ENCODE measurements at regions not wholly inside any gene's neighbourhood (a gene's known extent, or its start where the extent isn't known, plus 50 kb on each side); places are given as distances from the start of the nearest gene placed in this dataset.
"Not testable (repeated sequence)": the region's sequence is repeated elsewhere in the genome, so short reads cannot be mapped to it uniquely, and the experiment has no call there.

GRCh38 chr3:106104078-106104477 lies 235.3 kb upstream of the CBLB start:
- no peaks in the 10 kb centered on the region for H3K27me3 ChIP-seq (ENCODE audit: control insufficient read depth in 2 of 2, insufficient read depth in 2 of 2, low read length in 2 of 2)
- H3K9ac ChIP-seq (ENCODE audit: low read depth in 1 of 2, low read length in 2 of 2): no peak overlapping the region
- no peak overlapping the region for H3K27ac ChIP-seq (ENCODE audit: low read depth in 2 of 2, low read length in 2 of 2)
- H3K4me3 ChIP-seq (ENCODE audit: low read length in 2 of 2): no peak overlapping the region
- H3K36me3 ChIP-seq (ENCODE audit: control insufficient read depth in 2 of 2, insufficient read depth in 2 of 2, low read length in 2 of 2): no peaks in the 10 kb centered on the region
- no peaks in the 10 kb centered on the region for H3K9me3 ChIP-seq (ENCODE audit: control insufficient read depth in 2 of 2, low read length in 2 of 2)
- H3K4me1 ChIP-seq (ENCODE audit: control insufficient read depth in 2 of 2, insufficient read depth in 2 of 2, low read length in 2 of 2): no peaks in the 10 kb centered on the region

GRCh38 chr3:106108925-106109324 lies 240.1 kb upstream of the CBLB start:
- H3K4me3 ChIP-seq (ENCODE audit: low read length in 2 of 2): no peak overlapping the region
- H3K9me3 ChIP-seq (ENCODE audit: control insufficient read depth in 2 of 2, low read length in 2 of 2): no peaks in the 10 kb centered on the region
- H3K4me1 ChIP-seq (ENCODE audit: control insufficient read depth in 2 of 2, insufficient read depth in 2 of 2, low read length in 2 of 2): no peaks in the 10 kb centered on the region
- H3K27me3 ChIP-seq (ENCODE audit: control insufficient read depth in 2 of 2, insufficient read depth in 2 of 2, low read length in 2 of 2): no peaks in the 10 kb centered on the region
- H3K27ac ChIP-seq (ENCODE audit: low read depth in 2 of 2, low read length in 2 of 2): no peak overlapping the region
- H3K36me3 ChIP-seq (ENCODE audit: control insufficient read depth in 2 of 2, insufficient read depth in 2 of 2, low read length in 2 of 2): no peaks in the 10 kb centered on the region
- no peak overlapping the region for H3K9ac ChIP-seq (ENCODE audit: low read depth in 1 of 2, low read length in 2 of 2)

DNA sequence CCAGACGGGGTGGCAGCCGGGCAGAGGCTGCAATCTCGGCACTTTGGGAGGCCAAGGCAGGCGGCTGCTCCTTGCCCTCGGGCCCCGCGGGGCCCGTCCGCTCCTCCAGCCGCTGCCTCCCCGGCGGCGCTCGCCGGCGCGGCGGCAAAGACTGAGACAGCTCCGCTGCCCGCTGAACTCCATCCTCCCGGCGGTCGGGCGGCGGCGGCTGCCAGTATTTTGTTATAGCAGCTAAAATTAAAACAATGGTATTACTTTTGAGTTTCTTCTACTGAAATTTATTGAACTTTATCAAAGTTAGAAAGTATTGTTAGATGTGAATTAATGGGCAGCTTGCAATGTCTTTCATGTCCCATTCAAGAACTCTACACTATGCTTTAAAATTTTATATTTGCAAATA lies 243.7 kb upstream of the CBLB start:
- not testable (repeated sequence) for H3K9ac ChIP-seq (ENCODE audit: low read depth in 1 of 2, low read length in 2 of 2); H3K4me1 ChIP-seq (ENCODE audit: control insufficient read depth in 2 of 2, insufficient read depth in 2 of 2, low read length in 2 of 2); H3K27me3 ChIP-seq (ENCODE audit: control insufficient read depth in 2 of 2, insufficient read depth in 2 of 2, low read length in 2 of 2); H3K36me3 ChIP-seq (ENCODE audit: control insufficient read depth in 2 of 2, insufficient read depth in 2 of 2, low read length in 2 of 2); H3K9me3 ChIP-seq (ENCODE audit: control insufficient read depth in 2 of 2, low read length in 2 of 2); H3K4me3 ChIP-seq (ENCODE audit: low read length in 2 of 2); H3K27ac ChIP-seq (ENCODE audit: low read depth in 2 of 2, low read length in 2 of 2)

GRCh38 chr3:106113747-106114146 lies 244.9 kb upstream of the CBLB start:
- Histone ChIP-seq H3K4me1 (ENCODE audit: control insufficient read depth in 2 of 2, insufficient read depth in 2 of 2, low read length in 2 of 2) (no peaks in the 10 kb centered on the region), H3K4me3 (ENCODE audit: low read length in 2 of 2) (no peak overlapping the region), H3K9me3 (ENCODE audit: control insufficient read depth in 2 of 2, low read length in 2 of 2) (no peaks in the 10 kb centered on the region), H3K9ac (ENCODE audit: low read depth in 1 of 2, low read length in 2 of 2) (no peak overlapping the region), H3K36me3 (ENCODE audit: control insufficient read depth in 2 of 2, insufficient read depth in 2 of 2, low read length in 2 of 2) (no peaks in the 10 kb centered on the region), H3K27me3 (ENCODE audit: control insufficient read depth in 2 of 2, insufficient read depth in 2 of 2, low read length in 2 of 2) (no peaks in the 10 kb centered on the region), H3K27ac (ENCODE audit: low read depth in 2 of 2, low read length in 2 of 2) (no peak overlapping the region)

- Histone ChIP-seq H3K4me1 (ENCODE audit: control insufficient read depth in 2 of 2, insufficient read depth in 2 of 2, low read length in 2 of 2) (no peaks in the 10 kb centered on the region), H3K36me3 (ENCODE audit: control insufficient read depth in 2 of 2, insufficient read depth in 2 of 2, low read length in 2 of 2) (no peaks in the 10 kb centered on the region), H3K9me3 (ENCODE audit: control insufficient read depth in 2 of 2, low read length in 2 of 2) (no peaks in the 10 kb centered on the region), H3K27ac (ENCODE audit: low read depth in 2 of 2, low read length in 2 of 2) (no peak overlapping the region), H3K9ac (ENCODE audit: low read depth in 1 of 2, low read length in 2 of 2) (no peak overlapping the region), H3K27me3 (ENCODE audit: control insufficient read depth in 2 of 2, insufficient read depth in 2 of 2, low read length in 2 of 2) (no peaks in the 10 kb centered on the region), H3K4me3 (ENCODE audit: low read length in 2 of 2) (no peak overlapping the region)
These were observed 245.4 kb upstream of the CBLB start for GRCh38 chr3:106114220-106114619.

DNA sequence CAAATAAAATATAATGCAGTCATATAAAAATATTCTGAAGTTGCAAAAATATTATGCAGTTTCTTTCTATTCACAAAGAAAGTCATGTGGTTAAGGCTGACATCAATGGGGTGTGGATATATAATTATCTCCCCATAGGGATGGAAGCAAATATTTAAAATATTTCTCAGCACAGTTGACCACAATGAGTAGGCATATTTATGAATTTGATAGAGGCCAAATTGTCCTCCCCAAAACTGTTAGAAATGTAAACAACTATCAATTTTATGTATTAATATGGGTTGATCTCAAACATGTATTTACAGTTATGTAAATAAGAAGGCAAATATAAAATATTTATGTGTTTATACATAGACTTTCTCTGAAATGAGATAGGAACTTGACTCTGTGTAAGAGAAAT lies 246.0 kb upstream of the CBLB start:
- no peak overlapping the region for H3K4me3 ChIP-seq (ENCODE audit: low read length in 2 of 2)
- no peaks in the 10 kb centered on the region for H3K9me3 ChIP-seq (ENCODE audit: control insufficient read depth in 2 of 2, low read length in 2 of 2)
- H3K9ac ChIP-seq (ENCODE audit: low read depth in 1 of 2, low read length in 2 of 2): no peak overlapping the region
- no peaks in the 10 kb centered on the region for H3K4me1 ChIP-seq (ENCODE audit: control insufficient read depth in 2 of 2, insufficient read depth in 2 of 2, low read length in 2 of 2)
- H3K27ac ChIP-seq (ENCODE audit: low read depth in 2 of 2, low read length in 2 of 2): no peak overlapping the region
- H3K27me3 ChIP-seq (ENCODE audit: control insufficient read depth in 2 of 2, insufficient read depth in 2 of 2, low read length in 2 of 2): no peaks in the 10 kb centered on the region
- no peaks in the 10 kb centered on the region for H3K36me3 ChIP-seq (ENCODE audit: control insufficient read depth in 2 of 2, insufficient read depth in 2 of 2, low read length in 2 of 2)

DNA sequence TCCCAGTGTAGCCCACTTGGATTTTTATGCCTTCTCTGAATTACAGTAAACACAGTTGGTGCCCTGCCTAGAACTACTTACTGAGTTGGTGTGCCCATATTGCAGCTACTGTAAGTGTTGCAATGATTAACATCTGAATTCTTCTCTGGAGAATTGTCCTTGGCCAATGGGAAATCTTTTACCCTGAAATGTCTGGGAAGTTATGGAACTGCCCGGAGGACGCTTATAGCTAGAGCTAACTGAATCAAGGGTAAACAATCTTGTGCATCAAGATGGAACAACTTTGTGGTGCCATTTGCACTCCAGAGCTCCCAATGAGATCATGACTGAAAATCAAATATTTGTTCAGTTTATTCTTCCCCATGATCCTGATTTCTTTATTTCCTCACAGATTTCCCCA lies 246.7 kb upstream of the CBLB start:
- Histone ChIP-seq H3K27ac (ENCODE audit: low read depth in 2 of 2, low read length in 2 of 2) (no peak overlapping the region), H3K36me3 (ENCODE audit: control insufficient read depth in 2 of 2, insufficient read depth in 2 of 2, low read length in 2 of 2) (no peaks in the 10 kb centered on the region), H3K27me3 (ENCODE audit: control insufficient read depth in 2 of 2, insufficient read depth in 2 of 2, low read length in 2 of 2) (no peaks in the 10 kb centered on the region), H3K4me1 (ENCODE audit: control insufficient read depth in 2 of 2, insufficient read depth in 2 of 2, low read length in 2 of 2) (no peaks in the 10 kb centered on the region), H3K9ac (ENCODE audit: low read depth in 1 of 2, low read length in 2 of 2) (no peak overlapping the region), H3K4me3 (ENCODE audit: low read length in 2 of 2) (no peak overlapping the region), H3K9me3 (ENCODE audit: control insufficient read depth in 2 of 2, low read length in 2 of 2) (no peaks in the 10 kb centered on the region)

GRCh38 chr3:106116733-106117489 lies 248.1 kb upstream of the CBLB start:
- no peaks in the 10 kb centered on the region for H3K27me3 ChIP-seq (ENCODE audit: control insufficient read depth in 2 of 2, insufficient read depth in 2 of 2, low read length in 2 of 2)
- H3K4me3 ChIP-seq (ENCODE audit: low read length in 2 of 2): no peak overlapping the region
- H3K4me1 ChIP-seq (ENCODE audit: control insufficient read depth in 2 of 2, insufficient read depth in 2 of 2, low read length in 2 of 2): no peaks in the 10 kb centered on the region
- no peak overlapping the region for H3K9ac ChIP-seq (ENCODE audit: low read depth in 1 of 2, low read length in 2 of 2)
- no peaks in the 10 kb centered on the region for H3K36me3 ChIP-seq (ENCODE audit: control insufficient read depth in 2 of 2, insufficient read depth in 2 of 2, low read length in 2 of 2)
- no peaks in the 10 kb centered on the region for H3K9me3 ChIP-seq (ENCODE audit: control insufficient read depth in 2 of 2, low read length in 2 of 2)
- H3K27ac ChIP-seq (ENCODE audit: low read depth in 2 of 2, low read length in 2 of 2): no peak overlapping the region

GRCh38 chr3:106117490-106117858 lies 248.7 kb upstream of the CBLB start:
- H3K36me3 ChIP-seq (ENCODE audit: control insufficient read depth in 2 of 2, insufficient read depth in 2 of 2, low read length in 2 of 2): no peaks in the 10 kb centered on the region
- H3K4me1 ChIP-seq (ENCODE audit: control insufficient read depth in 2 of 2, insufficient read depth in 2 of 2, low read length in 2 of 2): no peaks in the 10 kb centered on the region
- no peak overlapping the region for H3K4me3 ChIP-seq (ENCODE audit: low read length in 2 of 2)
- no peak overlapping the region for H3K27ac ChIP-seq (ENCODE audit: low read depth in 2 of 2, low read length in 2 of 2)
- H3K27me3 ChIP-seq (ENCODE audit: control insufficient read depth in 2 of 2, insufficient read depth in 2 of 2, low read length in 2 of 2): no peaks in the 10 kb centered on the region
- no peak overlapping the region for H3K9ac ChIP-seq (ENCODE audit: low read depth in 1 of 2, low read length in 2 of 2)
- no peaks in the 10 kb centered on the region for H3K9me3 ChIP-seq (ENCODE audit: control insufficient read depth in 2 of 2, low read length in 2 of 2)

GRCh38 chr3:106119614-106120082 lies 250.8 kb upstream of the CBLB start:
- H3K9ac ChIP-seq (ENCODE audit: low read depth in 1 of 2, low read length in 2 of 2): no peak overlapping the region
- H3K27ac ChIP-seq (ENCODE audit: low read depth in 2 of 2, low read length in 2 of 2): no peak overlapping the region
- H3K36me3 ChIP-seq (ENCODE audit: control insufficient read depth in 2 of 2, insufficient read depth in 2 of 2, low read length in 2 of 2): no peaks in the 10 kb centered on the region
- no peaks in the 10 kb centered on the region for H3K4me1 ChIP-seq (ENCODE audit: control insufficient read depth in 2 of 2, insufficient read depth in 2 of 2, low read length in 2 of 2)
- H3K4me3 ChIP-seq (ENCODE audit: low read length in 2 of 2): no peak overlapping the region
- no peaks in the 10 kb centered on the region for H3K27me3 ChIP-seq (ENCODE audit: control insufficient read depth in 2 of 2, insufficient read depth in 2 of 2, low read length in 2 of 2)
- H3K9me3 ChIP-seq (ENCODE audit: control insufficient read depth in 2 of 2, low read length in 2 of 2): no peaks in the 10 kb centered on the region

GRCh38 chr3:106120356-106120755 lies 251.5 kb upstream of the CBLB start:
- H3K4me1 ChIP-seq (ENCODE audit: control insufficient read depth in 2 of 2, insufficient read depth in 2 of 2, low read length in 2 of 2): no peaks in the 10 kb centered on the region
- H3K27me3 ChIP-seq (ENCODE audit: control insufficient read depth in 2 of 2, insufficient read depth in 2 of 2, low read length in 2 of 2): no peaks in the 10 kb centered on the region
- no peak overlapping the region for H3K9ac ChIP-seq (ENCODE audit: low read depth in 1 of 2, low read length in 2 of 2)
- H3K9me3 ChIP-seq (ENCODE audit: control insufficient read depth in 2 of 2, low read length in 2 of 2): no peaks in the 10 kb centered on the region
- no peaks in the 10 kb centered on the region for H3K36me3 ChIP-seq (ENCODE audit: control insufficient read depth in 2 of 2, insufficient read depth in 2 of 2, low read length in 2 of 2)
- H3K27ac ChIP-seq (ENCODE audit: low read depth in 2 of 2, low read length in 2 of 2): no peak overlapping the region
- no peak overlapping the region for H3K4me3 ChIP-seq (ENCODE audit: low read length in 2 of 2)
